ENCODE measurements at regions not wholly inside any gene's neighbourhood (a gene's known extent, or its start where the extent isn't known, plus 50 kb on each side); places are given as distances from the start of the nearest gene placed in this dataset.
"Not testable (repeated sequence)": the region's sequence is repeated elsewhere in the genome, so short reads cannot be mapped to it uniquely, and the experiment has no call there.

GRCh38 chr2:89095060-89095459, 403.6 kb downstream of the RPIA start:
- H3K36me3 Mint-ChIP-seq; H3K9me3 Mint-ChIP-seq; H3K4me1 Mint-ChIP-seq (ENCODE audit: low read depth); DNase-seq; intact Hi-C loops (cut with micrococcal nuclease); H3K27ac Mint-ChIP-seq; H3K27me3 Mint-ChIP-seq; CTCF ChIA-PET; POLR2A ChIA-PET; H3K4me3 Mint-ChIP-seq: not testable (repeated sequence)

- CTCF ChIA-PET; DNase-seq; H3K27me3 Mint-ChIP-seq; H3K4me1 Mint-ChIP-seq (ENCODE audit: low read depth); H3K9me3 Mint-ChIP-seq; intact Hi-C loops (cut with micrococcal nuclease); H3K36me3 Mint-ChIP-seq; POLR2A ChIA-PET; H3K4me3 Mint-ChIP-seq; H3K27ac Mint-ChIP-seq: not testable (repeated sequence)
These were observed 411.1 kb downstream of the RPIA start for GRCh38 chr2:89102587-89102986.

DNA sequence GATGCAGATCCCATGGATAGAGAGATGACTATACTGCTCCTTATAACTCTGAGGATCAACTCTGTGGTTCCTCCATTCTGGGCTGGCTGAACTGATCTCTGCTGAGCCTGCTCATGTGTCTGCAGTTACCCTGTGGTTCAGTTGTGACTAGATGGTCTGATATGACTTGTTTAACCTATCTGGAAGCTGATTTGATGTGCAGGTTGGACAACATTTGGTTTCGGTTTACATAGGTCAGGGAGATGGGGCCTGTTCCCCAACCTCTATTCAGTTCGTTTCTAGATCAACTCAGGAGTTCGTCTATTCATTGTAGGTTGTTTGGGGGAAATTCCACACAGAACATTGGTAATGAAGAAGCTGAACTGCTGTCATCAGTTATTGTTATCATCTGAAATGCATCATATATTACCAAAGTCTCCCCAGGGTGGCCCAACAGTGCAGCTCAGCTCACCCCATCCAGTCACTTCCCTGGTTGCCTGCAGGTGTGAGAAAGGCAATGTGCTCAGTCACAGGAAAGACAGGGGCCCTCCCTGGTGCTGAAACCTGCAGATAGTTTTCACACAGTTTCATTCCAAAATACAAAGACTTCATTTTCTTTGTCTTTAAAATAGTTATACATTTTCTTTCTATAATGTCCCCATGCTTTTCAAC, 415.0 kb downstream of the RPIA start:
- H3K27me3 Mint-ChIP-seq; H3K4me1 Mint-ChIP-seq (ENCODE audit: low read depth); CTCF ChIA-PET; H3K4me3 Mint-ChIP-seq; H3K9me3 Mint-ChIP-seq; POLR2A ChIA-PET; H3K36me3 Mint-ChIP-seq; intact Hi-C loops (cut with micrococcal nuclease); DNase-seq; H3K27ac Mint-ChIP-seq: not testable (repeated sequence)

GRCh38 chr2:89112434-89112833, 421.0 kb downstream of the RPIA start:
- H3K27ac Mint-ChIP-seq; DNase-seq; H3K4me3 Mint-ChIP-seq; H3K9me3 Mint-ChIP-seq; CTCF ChIA-PET; H3K27me3 Mint-ChIP-seq; intact Hi-C loops (cut with micrococcal nuclease); H3K36me3 Mint-ChIP-seq; POLR2A ChIA-PET; H3K4me1 Mint-ChIP-seq (ENCODE audit: low read depth): not testable (repeated sequence)

GRCh38 chr2:89113286-89113685, 421.8 kb downstream of the RPIA start:
- POLR2A ChIA-PET; DNase-seq; CTCF ChIA-PET; H3K4me3 Mint-ChIP-seq; H3K27ac Mint-ChIP-seq; H3K36me3 Mint-ChIP-seq; intact Hi-C loops (cut with micrococcal nuclease); H3K4me1 Mint-ChIP-seq (ENCODE audit: low read depth); H3K9me3 Mint-ChIP-seq; H3K27me3 Mint-ChIP-seq: not testable (repeated sequence)

GRCh38 chr2:89129440-89129839, 438.0 kb downstream of the RPIA start:
- POLR2A ChIA-PET; intact Hi-C loops (cut with micrococcal nuclease); CTCF ChIA-PET; H3K27ac Mint-ChIP-seq; H3K36me3 Mint-ChIP-seq; H3K4me3 Mint-ChIP-seq; H3K27me3 Mint-ChIP-seq; H3K4me1 Mint-ChIP-seq (ENCODE audit: low read depth); H3K9me3 Mint-ChIP-seq; DNase-seq: not testable (repeated sequence)

- DNase-seq; CTCF ChIA-PET; POLR2A ChIA-PET; H3K27ac Mint-ChIP-seq; H3K4me3 Mint-ChIP-seq; H3K4me1 Mint-ChIP-seq (ENCODE audit: low read depth); H3K36me3 Mint-ChIP-seq; H3K27me3 Mint-ChIP-seq; H3K9me3 Mint-ChIP-seq; intact Hi-C loops (cut with micrococcal nuclease): not testable (repeated sequence)
These were observed 439.3 kb downstream of the RPIA start for GRCh38 chr2:89130665-89131308.

- H3K27me3 Mint-ChIP-seq; DNase-seq; intact Hi-C loops (cut with micrococcal nuclease); H3K4me1 Mint-ChIP-seq (ENCODE audit: low read depth); H3K9me3 Mint-ChIP-seq; CTCF ChIA-PET; H3K36me3 Mint-ChIP-seq; H3K27ac Mint-ChIP-seq; POLR2A ChIA-PET; H3K4me3 Mint-ChIP-seq: not testable (repeated sequence)
These were observed 451.5 kb downstream of the RPIA start for GRCh38 chr2:89142959-89143358.

DNA sequence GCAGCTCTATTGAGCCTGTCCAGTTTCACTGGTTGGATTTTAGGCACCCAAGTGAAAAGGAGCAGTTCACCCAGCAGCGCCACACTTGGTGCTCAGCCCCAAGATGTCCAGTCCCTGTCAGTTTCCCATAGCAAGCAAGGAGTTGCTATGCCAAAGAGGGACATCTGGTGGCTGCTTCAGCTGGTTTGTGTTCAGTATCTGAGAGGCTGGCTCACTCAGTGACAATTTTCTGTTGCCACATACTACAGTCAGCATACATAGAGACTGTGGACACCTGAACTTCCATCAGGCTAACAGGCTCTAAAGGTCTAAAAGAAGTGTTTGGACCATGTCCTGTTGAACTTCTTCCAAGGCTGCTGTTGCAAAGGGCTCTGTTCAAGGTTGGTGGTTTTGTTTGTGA, 453.9 kb downstream of the RPIA start:
- intact Hi-C loops (cut with micrococcal nuclease); CTCF ChIA-PET; H3K27ac Mint-ChIP-seq; H3K9me3 Mint-ChIP-seq; POLR2A ChIA-PET; H3K27me3 Mint-ChIP-seq; H3K4me1 Mint-ChIP-seq (ENCODE audit: low read depth); H3K4me3 Mint-ChIP-seq; DNase-seq; H3K36me3 Mint-ChIP-seq: not testable (repeated sequence)

DNA sequence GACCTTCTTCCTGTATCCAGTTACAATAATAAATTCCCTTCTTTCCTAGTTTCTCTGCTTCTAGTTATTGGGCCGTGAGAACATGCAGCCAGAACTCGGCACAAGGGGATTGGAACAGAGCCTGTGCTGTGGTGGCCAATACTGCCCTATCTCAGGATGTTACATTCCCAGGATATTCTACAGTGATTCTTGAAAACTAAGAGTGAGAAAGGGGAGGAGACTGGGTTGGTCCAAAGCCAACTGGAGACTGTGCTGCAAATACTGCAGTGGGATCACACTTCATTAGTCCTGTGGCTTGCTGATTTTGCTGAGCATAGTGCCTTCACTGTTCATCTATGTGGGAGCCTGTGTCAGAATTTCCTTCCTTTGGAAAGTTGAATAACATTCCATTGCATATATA, 456.8 kb downstream of the RPIA start:
- intact Hi-C loops (cut with micrococcal nuclease); POLR2A ChIA-PET; DNase-seq; H3K4me3 Mint-ChIP-seq; H3K9me3 Mint-ChIP-seq; H3K36me3 Mint-ChIP-seq; H3K4me1 Mint-ChIP-seq (ENCODE audit: low read depth); H3K27me3 Mint-ChIP-seq; CTCF ChIA-PET; H3K27ac Mint-ChIP-seq: not testable (repeated sequence)

GRCh38 chr2:89151699-89152098, 460.2 kb downstream of the RPIA start:
- intact Hi-C loops (cut with micrococcal nuclease); CTCF ChIA-PET; H3K27ac Mint-ChIP-seq; H3K4me1 Mint-ChIP-seq (ENCODE audit: low read depth); H3K36me3 Mint-ChIP-seq; DNase-seq; H3K4me3 Mint-ChIP-seq; H3K27me3 Mint-ChIP-seq; POLR2A ChIA-PET; H3K9me3 Mint-ChIP-seq: not testable (repeated sequence)

DNA sequence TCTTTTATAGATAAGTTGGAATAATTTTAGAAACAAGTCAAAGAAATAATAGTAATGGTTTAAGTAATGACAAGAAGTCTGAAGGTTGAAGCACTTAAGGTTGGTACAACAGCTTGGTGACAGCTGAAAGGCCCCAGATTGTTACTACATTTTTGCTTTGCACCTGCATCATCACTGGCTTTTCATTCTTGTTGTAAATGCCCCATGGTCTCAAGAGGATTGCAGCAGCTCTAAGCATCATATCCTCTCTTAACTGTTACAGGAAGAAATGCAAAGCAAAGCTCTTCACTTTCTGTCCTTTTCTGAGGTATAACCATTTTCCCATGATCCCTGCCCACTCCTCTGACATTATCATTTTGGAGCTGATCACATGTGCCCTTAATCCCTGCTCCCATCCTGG, 461.0 kb downstream of the RPIA start:
- intact Hi-C loops (cut with micrococcal nuclease); H3K9me3 Mint-ChIP-seq; H3K4me1 Mint-ChIP-seq (ENCODE audit: low read depth); POLR2A ChIA-PET; DNase-seq; H3K27ac Mint-ChIP-seq; H3K4me3 Mint-ChIP-seq; H3K27me3 Mint-ChIP-seq; H3K36me3 Mint-ChIP-seq: not testable (repeated sequence)
- CTCF ChIA-PET: interaction anchor here (1.3 kb wide), 1 partner anchor 272 kb away, joined by 8 read pairs; no protein-coding TSS in a partner anchor

- CTCF ChIA-PET: interaction anchor here (0.8 to 1.3 kb wide), 2 partner anchors 273 to 413 kb away, joined by 3 to 8 read pairs; no protein-coding TSS in a partner anchor
- H3K9me3 Mint-ChIP-seq; POLR2A ChIA-PET; DNase-seq; intact Hi-C loops (cut with micrococcal nuclease); H3K4me3 Mint-ChIP-seq; H3K27ac Mint-ChIP-seq; H3K27me3 Mint-ChIP-seq; H3K36me3 Mint-ChIP-seq; H3K4me1 Mint-ChIP-seq (ENCODE audit: low read depth): not testable (repeated sequence)
These were observed 461.7 kb downstream of the RPIA start for GRCh38 chr2:89153210-89153609.
